ENCODE measurements at regions not wholly inside any gene's neighbourhood (a gene's known extent, or its start where the extent isn't known, plus 50 kb on each side); places are given as distances from the start of the nearest gene placed in this dataset.
"Not testable (repeated sequence)": the region's sequence is repeated elsewhere in the genome, so short reads cannot be mapped to it uniquely, and the experiment has no call there.

- TF ChIP-seq, protein P1, sequence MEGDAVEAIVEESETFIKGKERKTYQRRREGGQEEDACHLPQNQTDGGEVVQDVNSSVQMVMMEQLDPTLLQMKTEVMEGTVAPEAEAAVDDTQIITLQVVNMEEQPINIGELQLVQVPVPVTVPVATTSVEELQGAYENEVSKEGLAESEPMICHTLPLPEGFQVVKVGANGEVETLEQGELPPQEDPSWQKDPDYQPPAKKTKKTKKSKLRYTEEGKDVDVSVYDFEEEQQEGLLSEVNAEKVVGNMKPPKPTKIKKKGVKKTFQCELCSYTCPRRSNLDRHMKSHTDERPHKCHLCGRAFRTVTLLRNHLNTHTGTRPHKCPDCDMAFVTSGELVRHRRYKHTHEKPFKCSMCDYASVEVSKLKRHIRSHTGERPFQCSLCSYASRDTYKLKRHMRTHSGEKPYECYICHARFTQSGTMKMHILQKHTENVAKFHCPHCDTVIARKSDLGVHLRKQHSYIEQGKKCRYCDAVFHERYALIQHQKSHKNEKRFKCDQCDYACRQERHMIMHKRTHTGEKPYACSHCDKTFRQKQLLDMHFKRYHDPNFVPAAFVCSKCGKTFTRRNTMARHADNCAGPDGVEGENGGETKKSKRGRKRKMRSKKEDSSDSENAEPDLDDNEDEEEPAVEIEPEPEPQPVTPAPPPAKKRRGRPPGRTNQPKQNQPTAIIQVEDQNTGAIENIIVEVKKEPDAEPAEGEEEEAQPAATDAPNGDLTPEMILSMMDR (IDR thresholded peaks at IDR 0.05), result not testable (repeated sequence)
- TF ChIP-seq POLR2A (IDR thresholded peaks at IDR 0.05), result not testable (repeated sequence)
Observed at GRCh38 chr18:23329671-23330070, 123.4 kb upstream of the RIOK3 start.
